OCI-LY3 (cell line): ENCODE measurements at regions not wholly inside any gene's neighbourhood (a gene's known extent, or its start where the extent isn't known, plus 50 kb on each side); places are given as distances from the start of the nearest gene placed in this dataset.

Experiments used
- EZH2phosphoT487 ChIP-seq: fragments of 200-600 bp; shearing (Covaris generic); IDR thresholded peaks from 2 replicates; pipeline ENCODE4 v1.6.1; 2018; ENCODE audit warnings: antibody characterized with exemption, mixed run types, low read depth
- TF ChIP-seq, protein P1 (sequence below): fragments of 200-600, 300-600 bp; sonication (generic); IDR thresholded peaks from 2 replicates; pipeline ENCODE4 v1.5.1; 2014; ENCODE audit warnings: antibody characterized with exemption, low read length, low read depth

DNA sequence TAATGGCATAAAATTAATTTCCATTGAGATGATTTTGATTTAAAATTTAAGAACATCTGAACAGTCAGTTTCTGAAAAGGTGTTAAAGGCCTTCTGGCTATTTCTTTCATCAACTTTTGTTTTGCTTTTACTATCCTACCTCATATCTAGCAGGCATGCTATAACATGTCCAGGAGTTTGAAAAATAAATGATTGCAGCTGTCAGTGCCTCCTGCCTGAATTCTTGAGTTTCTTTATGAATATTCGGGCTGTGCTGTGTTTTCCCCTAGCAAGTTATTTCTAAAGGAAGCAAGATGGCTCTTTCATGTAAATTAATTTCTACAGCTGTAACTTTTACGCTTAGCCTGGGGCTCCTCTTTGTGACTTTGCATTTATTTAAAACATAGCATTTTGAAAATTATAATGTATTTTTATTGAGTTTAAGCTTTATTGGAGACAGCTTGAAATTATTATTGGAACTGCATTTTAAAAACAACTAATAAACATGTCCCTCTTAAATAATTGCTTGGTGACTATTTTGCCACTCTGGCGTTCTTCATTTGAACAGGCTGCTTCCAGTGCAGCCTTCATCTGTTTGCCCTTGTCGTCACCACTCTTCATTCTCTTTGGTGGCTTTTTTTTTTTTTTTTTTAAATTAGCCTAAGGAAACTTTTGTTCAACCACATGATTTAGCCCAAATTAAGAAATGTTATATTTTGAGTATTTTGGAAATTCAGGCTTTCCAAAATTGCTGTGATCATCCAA is 1083.4 kb upstream of the LRRN3 start:
- TF ChIP-seq, protein P1, sequence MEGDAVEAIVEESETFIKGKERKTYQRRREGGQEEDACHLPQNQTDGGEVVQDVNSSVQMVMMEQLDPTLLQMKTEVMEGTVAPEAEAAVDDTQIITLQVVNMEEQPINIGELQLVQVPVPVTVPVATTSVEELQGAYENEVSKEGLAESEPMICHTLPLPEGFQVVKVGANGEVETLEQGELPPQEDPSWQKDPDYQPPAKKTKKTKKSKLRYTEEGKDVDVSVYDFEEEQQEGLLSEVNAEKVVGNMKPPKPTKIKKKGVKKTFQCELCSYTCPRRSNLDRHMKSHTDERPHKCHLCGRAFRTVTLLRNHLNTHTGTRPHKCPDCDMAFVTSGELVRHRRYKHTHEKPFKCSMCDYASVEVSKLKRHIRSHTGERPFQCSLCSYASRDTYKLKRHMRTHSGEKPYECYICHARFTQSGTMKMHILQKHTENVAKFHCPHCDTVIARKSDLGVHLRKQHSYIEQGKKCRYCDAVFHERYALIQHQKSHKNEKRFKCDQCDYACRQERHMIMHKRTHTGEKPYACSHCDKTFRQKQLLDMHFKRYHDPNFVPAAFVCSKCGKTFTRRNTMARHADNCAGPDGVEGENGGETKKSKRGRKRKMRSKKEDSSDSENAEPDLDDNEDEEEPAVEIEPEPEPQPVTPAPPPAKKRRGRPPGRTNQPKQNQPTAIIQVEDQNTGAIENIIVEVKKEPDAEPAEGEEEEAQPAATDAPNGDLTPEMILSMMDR, result no peak
- TF ChIP-seq EZH2phosphoT487, result no peak
